ENCODE measurements at regions not wholly inside any gene's neighbourhood (a gene's known extent, or its start where the extent isn't known, plus 50 kb on each side); places are given as distances from the start of the nearest gene placed in this dataset.
"Not testable (repeated sequence)": the region's sequence is repeated elsewhere in the genome, so short reads cannot be mapped to it uniquely, and the experiment has no call there.

GRCh38 chrX:115968436-115969252 is 201.9 kb upstream of the AGTR2 start:
- no peak for DNase-seq (ENCODE audit: low spot score)

GRCh38 chrX:115970718-115971117 is 199.8 kb upstream of the AGTR2 start:
- no peak for DNase-seq (ENCODE audit: low spot score)

- no peak for DNase-seq (ENCODE audit: low spot score)
Measured at GRCh38 chrX:115972717-115973116, 197.8 kb upstream of the AGTR2 start.

GRCh38 chrX:115978068-115978467 is 192.5 kb upstream of the AGTR2 start:
- DNase-seq (ENCODE audit: low spot score): no peak

- not testable (repeated sequence) for DNase-seq (ENCODE audit: low spot score)
Measured at GRCh38 chrX:115983148-115983547, 187.4 kb upstream of the AGTR2 start.

GRCh38 chrX:115987464-115987863 is 183.1 kb upstream of the AGTR2 start:
- not testable (repeated sequence) for DNase-seq (ENCODE audit: low spot score)

- no peak for DNase-seq (ENCODE audit: low spot score)
Measured at GRCh38 chrX:115988825-115989224, 181.7 kb upstream of the AGTR2 start.

GRCh38 chrX:115989686-115990085 is 180.9 kb upstream of the AGTR2 start:
- no peak for DNase-seq (ENCODE audit: low spot score)

- DNase-seq (ENCODE audit: low spot score): no peak
Measured at GRCh38 chrX:116009346-116009745, 161.2 kb upstream of the AGTR2 start.

- no peak for DNase-seq (ENCODE audit: low spot score)
Measured at GRCh38 chrX:116009861-116010710, 160.5 kb upstream of the AGTR2 start.

GRCh38 chrX:116010939-116011338 is 159.6 kb upstream of the AGTR2 start:
- no peak for DNase-seq (ENCODE audit: low spot score)

GRCh38 chrX:116031331-116031730 is 139.2 kb upstream of the AGTR2 start:
- DNase-seq (ENCODE audit: low spot score): no peak

Data from AG08396 (cell line).